MM.1S (cell line): ENCODE measurements at regions not wholly inside any gene's neighbourhood (a gene's known extent, or its start where the extent isn't known, plus 50 kb on each side); places are given as distances from the start of the nearest gene placed in this dataset.

ENCODE experiments used
- DNase-seq: peaks from one replicate; pipeline ENCODE4 v3.0.0-alpha.2; 2015
- H2AFZ ChIP-seq: fragments of 300-600 bp; sonication (generic); 2 replicates; pipeline ENCODE4 v1.6.0; 2016; ENCODE audit warnings: antibody characterized with exemption, low read length
- H3F3A ChIP-seq: fragments of 300-600 bp; sonication (generic); 2 replicates; pipeline ENCODE4 v1.6.1; 2016; ENCODE audit warnings: mild to moderate bottlenecking, antibody characterized with exemption, low read length, moderate library complexity, mixed read lengths; ENCODE audit not compliant: insufficient read depth
- H3K27ac ChIP-seq: fragments of 300-600 bp; sonication (generic); 2 replicates; pipeline ENCODE4 v1.5.1; 2016; ENCODE audit warnings: mild to moderate bottlenecking, low read length
- H3K27me3 ChIP-seq: fragments of 300-600 bp; sonication (generic); replicated peaks from 2 replicates; pipeline ENCODE4 v1.6.0; 2016; ENCODE audit warnings: low read length; ENCODE audit not compliant: insufficient read depth
- H3K36me3 ChIP-seq: fragments of 300-600 bp; sonication (generic); replicated peaks from 2 replicates; pipeline ENCODE4 v1.6.1; 2016; ENCODE audit warnings: mild to moderate bottlenecking, low read length, mixed read lengths; ENCODE audit not compliant: insufficient read depth
- H3K4me1 ChIP-seq: fragments of 300-600 bp; sonication (generic); 2 replicates; pipeline ENCODE4 v1.6.1; 2016; ENCODE audit warnings: low read length, mixed read lengths
- H3K4me2 ChIP-seq: fragments of 300-600 bp; sonication (generic); 2 replicates; pipeline ENCODE4 v1.6.0; 2016; ENCODE audit warnings: low read depth, low read length
- H3K4me3 ChIP-seq: fragments of 300-600 bp; sonication (generic); 2 replicates; pipeline ENCODE4 v1.5.1; 2016; ENCODE audit warnings: low read length, mixed read lengths
- H3K79me2 ChIP-seq: fragments of 300-600 bp; sonication (generic); 2 replicates; pipeline ENCODE4 v1.6.1; 2016; ENCODE audit warnings: mixed run types, low read length, mixed read lengths
- H3K9ac ChIP-seq: fragments of 300-600 bp; sonication (generic); 2 replicates; pipeline ENCODE4 v1.6.1; 2016; ENCODE audit warnings: low read length, mixed read lengths
- H3K9me2 ChIP-seq: fragments of 300-600 bp; sonication (generic); replicated peaks from 2 replicates; pipeline ENCODE4 v1.6.1; 2016; ENCODE audit warnings: mild to moderate bottlenecking, low read length, mixed read lengths; ENCODE audit not compliant: insufficient read depth
- H3K9me3 ChIP-seq: fragments of 300-600 bp; sonication (generic); replicated peaks from 2 replicates; pipeline ENCODE4 v1.6.1; 2016; ENCODE audit warnings: mild to moderate bottlenecking, low read length, mixed read lengths; ENCODE audit not compliant: insufficient read depth
- H4K20me1 ChIP-seq: fragments of 300-600 bp; sonication (generic); 2 replicates; pipeline ENCODE4 v1.6.1; 2016; ENCODE audit warnings: mild to moderate bottlenecking, low read length, moderate library complexity, mixed read lengths; ENCODE audit not compliant: insufficient read depth
- CTCF ChIP-seq: fragments of 300-600 bp; sonication (generic); IDR thresholded peaks from 2 replicates; pipeline ENCODE4 v1.5.1; 2016; ENCODE audit warnings: antibody characterized with exemption, low read length, mixed read lengths
- EZH2 ChIP-seq: fragments of 300-600 bp; sonication (generic); optimal IDR thresholded peaks from 2 replicates; pipeline ENCODE3; 2017; ENCODE audit warnings: low read depth, mild to moderate bottlenecking, antibody characterized with exemption, low read length, mixed read lengths
- EZH2phosphoT487 ChIP-seq: fragments of 300-600 bp; sonication (generic); IDR thresholded peaks from 2 replicates; pipeline ENCODE4 v1.6.1; 2018; ENCODE audit warnings: antibody characterized with exemption, low read length

GRCh38 chr6:96743496-96743895 is 93.8 kb downstream of the GPR63 start:
- Histone ChIP-seq H3K27ac (no peak overlapping the region), H3K4me1 (no peaks in the 10 kb centered on the region), H3K4me3 (no peak overlapping the region), H2AFZ (no peak overlapping the region), H3K79me2 (no peaks in the 10 kb centered on the region), H3F3A (no peaks in the 10 kb centered on the region), H3K4me2 (no peak overlapping the region), H4K20me1 (no peaks in the 10 kb centered on the region), H3K27me3 (no peaks in the 10 kb centered on the region), H3K9me2 (no peaks in the 10 kb centered on the region), H3K36me3 (no peaks in the 10 kb centered on the region), H3K9me3 (no peaks in the 10 kb centered on the region), H3K9ac (no peak overlapping the region)
- no peak for DNase-seq
- TF ChIP-seq EZH2phosphoT487 (no peak), CTCF (no peak), EZH2 (no peak)

- Histone ChIP-seq H3K4me2 (no peak overlapping the region), H3K4me3 (no peak overlapping the region), H3K36me3 (no peaks in the 10 kb centered on the region), H2AFZ (no peak overlapping the region), H3K9me2 (no peaks in the 10 kb centered on the region), H3K4me1 (no peaks in the 10 kb centered on the region), H3K79me2 (no peaks in the 10 kb centered on the region), H3K27me3 (no peaks in the 10 kb centered on the region), H3K27ac (no peak overlapping the region), H3K9ac (no peak overlapping the region), H4K20me1 (no peaks in the 10 kb centered on the region), H3K9me3 (no peaks in the 10 kb centered on the region), H3F3A (no peaks in the 10 kb centered on the region)
- DNase-seq = no peak
- TF ChIP-seq EZH2phosphoT487 (no peak), CTCF (no peak), EZH2 (no peak)
These were observed 94.6 kb downstream of the GPR63 start for GRCh38 chr6:96742702-96743101.

- Histone ChIP-seq H3K9me3 (no peaks in the 10 kb centered on the region), H3K9me2 (no peaks in the 10 kb centered on the region), H3K4me3 (no peak overlapping the region), H3K4me2 (no peak overlapping the region), H3K79me2 (no peaks in the 10 kb centered on the region), H3K36me3 (no peaks in the 10 kb centered on the region), H3K9ac (no peak overlapping the region), H3F3A (no peaks in the 10 kb centered on the region), H2AFZ (no peak overlapping the region), H3K27me3 (no peaks in the 10 kb centered on the region), H4K20me1 (no peaks in the 10 kb centered on the region), H3K27ac (no peak overlapping the region), H3K4me1 (no peaks in the 10 kb centered on the region)
- no peak for DNase-seq
- TF ChIP-seq EZH2 (no peak), CTCF (no peak), EZH2phosphoT487 (no peak)
These were observed 101.9 kb downstream of the GPR63 start for GRCh38 chr6:96735332-96735731.
